KBM-7 (cell line): ENCODE measurements at regions not wholly inside any gene's neighbourhood (a gene's known extent, or its start where the extent isn't known, plus 50 kb on each side); places are given as distances from the start of the nearest gene placed in this dataset.
"Not testable (repeated sequence)": the region's sequence is repeated elsewhere in the genome, so short reads cannot be mapped to it uniquely, and the experiment has no call there.

Experiments
- DNase-seq: peaks from one replicate; pipeline ENCODE4 v3.0.0-alpha.2; 2015
- in situ Hi-C: fragments of 300-500 bp; cut with MboI; formaldehyde crosslinking; loops from 2 replicates; pipeline ENCODE4 v1.14.3; 2020; ENCODE audit warnings: low sequenced_read_pairs, low pct_unique_long_range_greater_than_20kb, mixed read lengths

DNA sequence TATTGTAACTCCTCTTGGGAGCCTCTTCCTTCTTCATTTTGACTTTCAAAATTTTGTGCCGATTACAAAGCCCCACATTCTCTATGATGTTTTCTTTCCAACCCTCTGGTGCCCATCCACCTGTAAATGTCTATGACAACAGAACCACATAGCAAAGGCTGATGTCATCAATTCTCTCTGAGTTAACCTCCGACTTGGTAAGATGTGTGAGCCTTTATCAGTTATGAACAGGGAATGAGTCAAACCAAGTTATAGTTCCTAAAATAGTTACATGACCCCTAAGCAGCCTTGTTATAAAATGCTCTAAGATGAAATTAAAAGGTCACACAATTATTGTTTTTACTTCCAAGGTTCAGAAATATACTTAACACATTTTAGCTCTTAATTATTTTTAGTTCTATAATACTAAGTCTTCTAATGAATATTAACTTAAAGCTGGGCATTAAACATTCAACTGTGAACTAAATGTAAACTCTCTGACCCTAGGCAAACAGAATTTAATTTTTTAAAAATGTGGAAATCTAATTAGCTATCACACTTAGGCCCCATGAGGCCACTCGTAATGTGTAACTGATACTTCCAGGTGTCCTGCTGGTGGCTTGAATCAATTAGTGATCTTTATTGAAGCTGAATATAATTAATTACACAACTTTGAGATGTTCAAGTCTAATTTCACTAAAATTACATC, 102.3 kb upstream of the CYRIA start:
- in situ Hi-C loops = no loop called here
- no peak for DNase-seq

DNA sequence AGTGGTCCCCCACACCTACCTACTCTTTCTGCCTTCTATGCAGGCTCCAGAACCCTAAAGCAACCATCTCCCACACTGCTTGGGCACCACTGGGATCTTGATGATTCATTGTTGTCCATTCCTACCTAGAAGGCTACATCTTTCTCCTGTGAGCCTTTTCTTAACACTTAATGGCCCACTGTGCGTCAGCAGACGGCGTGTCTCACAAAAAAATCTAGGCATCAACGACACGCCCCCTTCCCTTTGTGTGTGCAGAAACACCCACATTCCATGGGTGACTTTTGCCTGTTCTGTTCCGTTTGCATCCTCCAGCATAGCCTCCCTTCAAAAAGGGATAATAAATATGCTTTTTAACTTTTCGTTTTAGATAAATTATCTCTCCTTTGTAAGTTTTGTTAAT, 99.7 kb upstream of the CYRIA start:
- DNase-seq = no peak
- in situ Hi-C loops = no loop called here

DNA sequence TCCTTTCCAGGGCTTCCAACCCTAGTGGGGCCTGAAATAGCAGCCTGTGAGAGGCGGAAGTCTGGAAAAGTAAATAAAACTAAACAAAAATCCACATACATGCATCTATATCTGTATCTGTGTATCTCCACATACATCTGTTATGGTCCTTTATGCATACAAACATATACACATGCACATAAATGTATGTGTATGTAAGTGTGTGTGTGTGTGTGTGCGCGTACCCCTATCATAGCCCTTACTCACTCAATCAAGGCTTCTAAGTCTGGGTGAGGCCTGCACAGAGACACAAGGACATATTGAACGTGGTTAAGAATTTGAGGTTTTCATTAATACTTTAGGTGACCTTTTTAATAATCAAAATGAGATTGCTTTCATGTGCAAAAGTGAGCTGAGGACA, 98.9 kb upstream of the CYRIA start:
- no peak for DNase-seq
- in situ Hi-C loops = no loop called here

DNA sequence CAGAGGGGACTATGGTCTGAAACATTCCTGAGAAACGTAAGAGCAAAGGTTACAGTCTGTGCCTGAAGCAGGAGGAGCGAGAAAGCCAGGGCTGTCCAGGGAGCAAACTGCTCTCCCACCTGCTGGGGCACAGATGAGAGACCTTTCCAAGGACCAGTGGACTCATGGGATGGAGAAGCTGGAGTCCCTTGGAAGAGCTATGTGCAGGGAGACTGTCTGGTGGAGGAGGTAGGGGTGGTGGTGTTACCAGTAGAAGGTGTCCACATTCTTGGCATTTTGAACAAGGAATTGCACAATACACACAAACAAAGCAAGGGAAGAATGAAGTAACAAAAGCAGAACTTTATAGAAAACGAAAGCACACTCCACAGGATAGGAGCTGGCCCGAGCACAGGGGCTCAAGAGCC, 97.9 kb upstream of the CYRIA start:
- in situ Hi-C loops = no loop called here

DNA sequence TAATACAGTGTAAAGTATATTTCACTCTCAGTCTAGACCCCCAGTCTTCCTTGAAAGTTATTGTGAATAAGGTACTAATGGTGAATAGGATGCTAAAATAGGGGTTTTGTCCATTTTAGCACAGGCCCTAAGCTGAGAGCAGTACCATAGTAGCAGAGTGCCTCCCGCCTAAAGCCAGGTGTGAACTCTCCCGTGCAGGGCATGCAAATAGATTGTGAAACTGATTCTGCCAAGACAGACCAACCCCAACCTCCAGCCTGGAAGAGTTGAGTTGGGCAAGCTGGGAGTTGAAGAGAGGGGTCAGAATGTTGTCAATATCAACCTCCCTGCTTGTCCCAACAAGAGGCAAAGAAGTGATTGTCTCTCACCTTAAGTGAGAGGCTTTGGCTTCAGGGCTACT, 97.4 kb upstream of the CYRIA start:
- in situ Hi-C loops = no loop called here
- no peak for DNase-seq

More for the DNA sequence above, 97.9 kb upstream of the CYRIA start:
- peak; percentile 7 for DNase-seq

DNA sequence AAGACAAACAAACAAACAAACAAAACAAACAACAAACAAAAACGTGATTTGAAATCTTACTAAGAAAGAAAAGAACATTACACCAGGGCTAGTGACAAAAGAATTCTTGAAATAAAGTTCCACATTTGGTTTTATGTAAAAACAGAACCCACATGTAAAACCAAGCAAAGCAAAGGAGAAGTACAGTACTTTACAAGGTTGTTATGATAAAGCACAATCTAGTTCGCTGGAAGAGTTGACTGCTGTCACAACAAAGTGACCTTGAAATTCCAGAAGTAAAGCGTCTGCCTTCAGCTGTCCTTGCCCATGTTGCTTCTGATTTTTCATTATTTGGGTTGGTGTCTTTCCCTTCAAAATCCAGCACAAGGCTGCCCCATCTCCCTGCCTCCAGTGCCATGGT, 94.8 kb upstream of the CYRIA start:
- in situ Hi-C loops = no loop called here
- no peak for DNase-seq

DNA sequence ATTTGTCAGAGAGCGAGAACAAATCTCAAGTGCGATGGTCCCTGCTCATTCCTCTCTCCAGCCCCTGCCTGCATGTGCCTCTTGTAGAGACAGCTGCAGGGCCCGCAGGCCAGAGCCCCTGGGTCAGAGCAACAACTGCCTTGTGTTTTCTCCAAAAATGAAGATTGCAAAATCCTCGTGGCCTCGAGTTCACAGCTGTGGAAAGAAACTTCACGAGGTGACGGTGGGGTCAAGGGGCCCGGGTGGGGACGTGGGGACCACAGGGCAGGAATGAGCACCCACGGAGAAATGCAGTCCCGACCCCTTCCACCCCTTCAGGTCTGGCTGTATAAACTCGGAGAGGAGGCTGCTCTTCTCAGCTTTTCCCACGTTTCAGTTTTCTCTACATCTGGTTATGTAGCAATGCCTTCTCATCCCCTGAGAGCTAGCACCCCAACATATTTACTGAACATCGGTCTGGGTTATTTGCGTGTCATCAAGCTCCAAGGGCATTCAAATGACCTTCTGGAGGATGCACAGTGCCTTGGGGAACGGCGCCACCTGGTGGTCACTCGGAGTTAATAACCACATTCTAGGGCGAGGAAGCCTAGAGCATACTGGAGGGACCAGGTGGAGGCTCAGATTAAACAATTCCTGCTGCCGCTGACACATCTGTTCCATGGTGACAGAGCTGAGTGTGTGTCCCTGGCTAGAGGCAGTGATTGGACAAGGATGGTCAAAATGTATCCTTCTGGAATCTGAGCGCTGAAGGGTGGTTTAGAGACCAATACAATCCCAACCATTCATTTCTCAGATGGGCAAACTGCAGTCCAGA, 91.4 kb upstream of the CYRIA start:
- in situ Hi-C loops = loop anchor here (10.0 kb wide), 1 partner anchor 142 kb away; no protein-coding TSS in a partner anchor
- peak; percentile 73 for DNase-seq

DNA sequence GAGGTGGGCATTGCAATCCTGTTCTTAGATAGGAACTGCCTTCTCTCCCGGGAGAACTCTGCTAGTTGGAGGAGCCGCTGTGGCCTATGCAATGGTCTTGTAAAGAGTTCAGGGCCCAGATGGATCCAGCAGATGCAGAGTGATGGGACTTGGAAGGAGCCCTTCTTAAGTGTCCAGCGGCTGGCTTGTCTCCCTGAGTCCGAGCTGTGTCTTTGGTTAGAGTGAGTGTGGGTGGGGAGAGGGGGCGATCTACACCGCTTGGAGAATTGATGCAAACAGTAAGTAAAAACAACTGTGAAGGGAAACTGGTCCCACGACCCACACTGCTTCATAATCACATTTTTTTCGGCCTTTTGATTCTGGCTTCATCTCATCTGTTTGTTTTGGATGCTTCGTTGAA, 89.8 kb upstream of the CYRIA start:
- DNase-seq = no peak
- in situ Hi-C loops = loop anchor here (10.0 kb wide), 1 partner anchor 141 kb away; no protein-coding TSS in a partner anchor

DNA sequence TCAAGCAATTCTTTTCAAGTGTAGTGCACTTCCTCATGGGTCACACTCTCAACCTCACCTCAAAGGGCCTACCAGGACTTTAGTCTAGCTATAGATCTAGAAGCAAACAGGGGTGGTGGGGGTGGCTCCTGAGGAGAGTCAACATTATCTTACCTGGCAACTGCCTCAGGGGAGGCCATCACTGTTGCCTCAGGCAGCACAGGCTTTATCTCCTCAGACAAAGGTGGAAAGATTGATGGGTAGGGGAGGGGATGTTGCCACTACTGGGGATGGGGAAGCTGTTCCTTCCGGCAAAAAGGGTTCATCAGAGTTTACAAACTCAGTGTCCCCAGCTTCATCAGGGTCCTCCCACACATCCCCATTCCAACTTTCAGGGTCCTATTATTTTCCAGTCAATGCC, 87.4 kb upstream of the CYRIA start:
- in situ Hi-C loops = loop anchor here (10.0 kb wide), 1 partner anchor 138 kb away; no protein-coding TSS in a partner anchor

DNA sequence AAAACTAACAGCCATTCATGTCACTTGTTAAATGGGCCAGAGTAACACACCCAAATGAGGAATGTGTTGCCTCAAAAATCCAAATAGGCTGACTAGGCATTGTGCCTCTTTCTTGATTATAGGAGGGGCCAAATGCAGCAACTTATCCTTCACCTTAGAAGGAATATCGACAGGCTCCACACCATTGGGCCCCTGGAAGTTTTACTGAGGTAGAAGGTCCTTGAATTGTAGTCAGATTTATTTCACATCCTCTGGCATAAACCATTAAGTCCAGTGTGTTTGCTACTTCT, 85.2 kb upstream of the CYRIA start:
- in situ Hi-C loops = loop anchor here (10.0 kb wide), 1 partner anchor 136 kb away; no protein-coding TSS in a partner anchor
- DNase-seq = not testable (repeated sequence)

More for the DNA sequence above, 87.4 kb upstream of the CYRIA start:
- not testable (repeated sequence) for DNase-seq

DNA sequence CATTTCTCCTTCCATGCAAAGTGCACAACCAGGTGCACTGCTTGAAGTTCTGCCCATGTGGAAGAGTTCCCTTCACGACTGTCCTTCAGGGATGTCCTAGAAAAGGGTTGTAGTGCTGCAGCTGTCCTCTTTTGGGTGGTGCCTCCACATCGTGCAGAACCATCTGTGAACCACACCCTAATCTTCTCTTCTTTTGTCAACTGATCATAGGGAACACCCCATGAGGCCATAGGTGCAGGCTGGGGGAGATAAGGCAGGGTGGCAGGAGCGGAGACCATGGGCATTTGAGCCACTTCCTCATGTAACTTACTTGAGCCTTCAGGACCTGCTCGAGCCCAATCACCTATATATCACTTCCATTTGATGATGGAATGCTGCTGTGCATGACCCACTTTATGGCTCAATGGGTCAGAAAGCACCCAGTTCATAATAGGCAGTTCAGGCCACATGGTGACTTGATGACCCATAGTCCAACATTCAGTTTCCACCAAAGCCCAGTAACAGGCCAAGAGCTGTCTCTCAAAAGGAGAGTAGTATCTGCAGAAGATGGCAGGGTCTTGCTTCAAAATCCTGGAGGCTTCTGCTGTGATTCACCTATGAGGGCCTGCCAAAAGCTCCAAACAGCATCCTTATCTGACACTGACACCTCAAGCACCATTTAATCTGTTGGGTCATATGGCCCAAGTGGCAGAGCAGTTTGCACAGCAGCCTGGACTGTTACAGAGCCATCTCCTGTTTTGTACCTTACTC, 84.7 kb upstream of the CYRIA start:
- in situ Hi-C loops = loop anchor here (10.0 kb wide), 1 partner anchor 136 kb away; no protein-coding TSS in a partner anchor
- DNase-seq = no peak

DNA sequence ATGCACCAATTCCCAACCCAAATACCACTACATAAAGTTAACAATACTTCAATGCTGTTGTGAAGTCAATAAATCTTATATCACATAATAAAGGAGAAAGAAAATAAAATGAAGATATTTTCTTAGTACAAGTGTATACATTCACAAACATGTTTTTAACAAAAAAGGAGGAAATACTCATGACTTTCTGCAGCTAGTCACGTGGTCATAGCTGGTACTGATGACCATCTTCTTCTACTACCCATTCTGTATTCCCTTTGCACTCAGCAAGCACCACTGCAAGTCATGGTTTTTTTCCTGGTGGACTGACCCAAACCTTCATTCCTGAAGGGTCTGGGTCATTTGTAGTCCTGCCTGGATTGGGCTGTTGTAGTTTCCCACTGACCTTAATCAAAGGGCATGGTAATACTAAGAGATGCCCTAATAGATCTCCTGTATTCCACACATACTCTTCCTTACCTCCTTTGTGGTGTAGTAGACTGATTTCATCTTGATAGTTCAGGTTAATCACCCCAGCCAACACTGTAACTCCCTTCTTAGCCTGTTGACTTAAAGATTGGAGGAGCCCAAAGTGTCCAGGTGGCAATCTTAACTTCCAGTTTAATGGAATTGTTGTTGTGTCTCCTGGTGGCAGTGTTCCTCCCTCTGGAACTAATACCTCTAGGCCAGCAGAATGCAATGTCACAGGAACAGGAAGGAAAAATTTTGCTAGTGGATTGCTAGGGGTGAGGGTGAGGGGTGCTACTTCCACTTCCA, 83.1 kb upstream of the CYRIA start:
- DNase-seq, in situ Hi-C loops: not testable (repeated sequence)

DNA sequence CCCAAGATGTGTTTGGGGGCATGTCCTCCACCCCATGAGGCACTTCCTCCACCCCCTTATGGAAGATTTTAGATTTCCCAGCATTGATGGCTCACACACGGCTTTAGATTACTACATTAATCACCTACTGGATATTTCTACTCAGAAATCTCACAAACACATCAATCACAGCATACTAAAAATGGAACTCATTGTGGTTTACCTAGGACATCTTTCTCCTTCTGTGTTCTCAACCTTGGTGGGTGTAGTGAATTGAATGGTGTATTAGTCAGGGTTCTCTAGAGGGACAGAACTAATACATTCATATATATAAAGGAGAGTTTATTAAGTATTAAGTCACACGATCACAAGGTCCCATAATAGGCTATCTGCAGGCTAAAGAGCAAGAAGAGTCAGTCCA, 82.1 kb upstream of the CYRIA start:
- in situ Hi-C loops = no loop called here
- no peak for DNase-seq

DNA sequence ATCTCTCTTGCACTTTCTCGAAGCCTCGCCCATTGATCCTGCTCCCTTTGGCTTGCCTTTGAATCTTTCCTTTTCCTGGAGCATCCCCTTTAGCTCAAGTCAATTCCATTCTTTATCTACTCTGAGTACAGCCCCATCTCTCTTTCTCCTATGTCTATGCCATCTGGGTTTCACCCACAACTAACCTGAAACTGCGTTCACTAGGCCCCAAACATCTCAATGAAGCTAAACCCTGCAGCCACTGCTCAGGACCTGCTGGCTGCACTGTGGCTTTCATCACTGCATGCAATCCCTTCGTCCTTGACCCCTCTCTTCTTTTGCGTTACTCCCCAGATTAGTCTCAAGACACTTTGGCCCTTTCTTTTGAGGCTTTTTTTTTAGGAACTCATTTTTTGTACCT, 81.6 kb upstream of the CYRIA start:
- no peak for DNase-seq
- in situ Hi-C loops = no loop called here

DNA sequence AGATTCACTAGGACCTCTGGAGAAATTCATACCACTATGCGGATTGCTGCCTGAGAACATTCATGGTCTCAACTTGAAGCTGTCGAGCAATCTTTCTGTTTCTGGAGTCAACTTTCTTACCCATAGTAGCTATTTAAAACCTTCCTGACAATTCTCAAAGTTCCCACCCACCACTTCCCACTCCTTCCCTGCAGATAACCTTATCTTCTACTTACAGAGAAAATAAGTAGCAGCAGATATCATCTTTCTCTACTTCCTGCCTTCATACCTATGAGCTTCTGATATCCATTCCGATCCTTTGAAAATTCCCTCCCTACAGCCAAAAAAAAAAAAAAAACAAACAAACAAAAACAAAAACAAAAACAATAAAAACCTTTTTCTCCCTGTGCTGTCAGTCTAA, 81.2 kb upstream of the CYRIA start:
- no peak for DNase-seq
- in situ Hi-C loops = no loop called here

DNA sequence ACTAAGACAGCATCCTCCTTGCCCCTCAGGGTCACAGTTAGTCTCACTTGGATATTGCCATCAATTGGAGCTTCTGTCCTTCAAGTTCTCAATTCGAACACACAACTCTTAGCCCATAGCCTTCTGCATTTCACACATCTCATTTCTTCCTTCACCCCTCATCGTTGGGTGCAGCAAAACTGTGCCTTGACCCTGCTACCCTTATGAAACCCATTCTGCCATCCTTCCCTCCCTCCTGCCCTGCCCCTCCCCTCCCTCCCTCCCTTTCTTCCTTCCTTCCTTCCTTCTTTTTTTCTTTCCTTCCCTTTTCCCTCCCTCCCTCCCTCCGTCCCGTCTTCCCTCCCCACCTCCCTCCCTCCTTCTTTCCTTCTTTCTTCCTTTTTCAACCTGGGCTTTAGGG, 80.7 kb upstream of the CYRIA start:
- no peak for DNase-seq
- in situ Hi-C loops = no loop called here

DNA sequence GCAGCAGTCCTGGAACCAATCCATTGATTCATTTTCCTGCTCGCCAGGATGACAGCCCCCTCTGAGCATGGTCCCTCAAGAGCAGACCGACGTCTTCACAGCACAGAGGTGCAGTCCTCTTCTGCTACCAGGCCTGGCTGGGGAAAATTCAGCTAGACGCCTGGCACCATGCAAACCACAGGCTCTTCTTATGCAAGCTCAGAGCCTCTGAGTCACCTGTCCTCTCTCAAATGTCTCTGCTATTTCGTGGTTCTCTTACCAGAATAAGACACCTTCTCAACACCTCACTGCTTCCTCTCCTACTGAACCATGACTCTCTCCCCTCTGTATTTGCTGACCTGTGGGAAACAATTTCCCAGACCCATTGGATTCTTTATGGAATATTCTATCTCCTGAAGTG, 79.8 kb upstream of the CYRIA start:
- in situ Hi-C loops = no loop called here

DNA sequence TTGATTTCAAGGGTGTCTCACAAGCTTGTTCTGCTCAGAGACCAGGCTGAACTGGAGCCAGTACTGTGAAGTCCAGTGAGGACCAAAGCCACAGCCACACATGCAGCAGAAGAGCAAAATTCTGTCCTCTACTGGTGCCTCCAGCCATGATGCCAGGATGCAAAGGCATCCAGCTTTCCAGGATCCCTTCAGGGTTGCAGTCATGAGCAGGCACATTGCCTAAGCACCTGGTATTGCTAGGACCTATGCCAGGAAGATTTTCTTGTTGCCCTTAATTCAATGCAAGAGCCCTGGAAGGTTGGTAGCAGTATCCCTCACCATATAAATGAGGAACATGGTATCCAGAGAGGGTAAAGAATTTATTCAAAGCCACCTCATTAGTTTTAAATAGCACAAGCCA, 78.9 kb upstream of the CYRIA start:
- in situ Hi-C loops = no loop called here
- DNase-seq = no peak

More for the DNA sequence above, 79.8 kb upstream of the CYRIA start:
- DNase-seq = no peak

DNA sequence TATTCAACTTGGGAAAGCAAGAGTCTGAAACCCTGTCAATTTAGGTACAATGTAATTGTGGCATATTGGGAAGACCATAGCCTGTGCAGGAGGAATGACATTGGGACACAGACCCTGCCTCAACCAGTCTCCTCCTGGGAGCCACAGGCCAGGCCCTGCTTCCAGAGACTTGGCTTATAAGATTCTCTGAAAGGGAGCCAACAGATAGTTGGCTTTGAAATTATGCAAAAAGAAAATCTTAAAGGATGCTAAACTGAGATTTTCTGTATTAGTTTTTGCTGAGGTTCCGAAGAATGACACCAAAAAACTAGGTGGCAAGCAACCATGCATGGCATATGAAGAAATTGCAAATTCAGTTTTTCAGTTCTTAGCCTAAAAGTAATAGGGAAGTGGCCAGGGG, 76.4 kb upstream of the CYRIA start:
- no peak for DNase-seq
- in situ Hi-C loops = no loop called here
